Choroid plexus epithelial cell (primary cell): ENCODE measurements at regions not wholly inside any gene's neighbourhood (a gene's known extent, or its start where the extent isn't known, plus 50 kb on each side); places are given as distances from the start of the nearest gene placed in this dataset.
"Not testable (repeated sequence)": the region's sequence is repeated elsewhere in the genome, so short reads cannot be mapped to it uniquely, and the experiment has no call there.

ENCODE experiments used
- DNase-seq: peaks from one replicate; pipeline ENCODE4 v3.0.0-alpha.2; 2010; ENCODE audit warnings: low read depth
- H3K4me3 ChIP-seq: 2 replicates; pipeline ENCODE4 v1.5.1; 2011; ENCODE audit warnings: low read depth, mild to moderate bottlenecking, control low read depth, low read length, moderate library complexity
- CTCF ChIP-seq: conservative IDR thresholded peaks from 2 replicates; pipeline ENCODE4 v1.5.1; 2011; ENCODE audit warnings: low read depth, mild to moderate bottlenecking, control low read depth, inconsistent platforms, low read length, moderate library complexity

- H3K4me3 ChIP-seq, result no peak overlapping the region
- DNase-seq, result peak; percentile 67
- TF ChIP-seq CTCF, result peak; percentile 53
Measured at GRCh38 chr1:88595355-88596002, 88.6 kb upstream of the PKN2 start.

- not testable (repeated sequence) for H3K4me3 ChIP-seq, DNase-seq
Measured at GRCh38 chr1:88597973-88598372, 86.1 kb upstream of the PKN2 start.

DNA sequence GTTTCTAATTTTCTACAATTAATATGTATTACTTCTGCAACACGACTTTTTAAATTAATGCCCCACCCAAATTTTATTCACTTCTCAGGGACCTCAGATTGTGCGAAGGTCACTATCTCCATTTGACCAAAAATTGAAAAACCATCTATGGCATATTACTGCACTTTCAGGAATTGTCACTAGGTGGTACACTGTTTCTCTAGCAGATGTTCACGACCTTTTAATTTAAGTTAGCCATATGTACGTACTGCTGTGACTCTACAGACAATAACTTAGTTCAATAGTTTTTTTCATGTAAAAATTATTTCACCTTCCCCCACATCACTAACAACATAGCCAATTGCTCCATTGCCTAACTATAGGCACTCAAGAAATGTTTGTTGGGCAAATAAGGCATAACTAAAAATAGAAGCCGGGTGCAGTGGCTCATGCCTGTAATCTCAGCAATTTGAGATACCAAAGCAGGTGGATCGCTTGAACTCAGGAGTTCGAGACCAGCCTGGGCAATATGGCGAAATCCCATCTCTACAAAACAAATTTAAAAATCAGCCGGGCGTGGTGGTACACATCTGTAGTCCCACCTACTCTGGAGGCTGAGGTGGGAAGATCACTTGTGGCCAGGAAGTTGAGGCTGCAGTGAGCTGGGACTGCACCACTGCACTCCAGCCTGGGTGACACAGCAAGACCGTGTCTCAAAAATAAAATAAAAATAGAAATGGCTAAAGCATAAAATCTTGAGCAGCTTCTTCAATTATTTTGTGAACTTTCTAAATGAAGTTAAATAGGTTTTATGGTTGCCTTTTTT is 75.7 kb upstream of the PKN2 start:
- peak; percentile 56 for DNase-seq
- TF ChIP-seq CTCF, result peak; percentile 69
- no peak overlapping the region for H3K4me3 ChIP-seq

DNA sequence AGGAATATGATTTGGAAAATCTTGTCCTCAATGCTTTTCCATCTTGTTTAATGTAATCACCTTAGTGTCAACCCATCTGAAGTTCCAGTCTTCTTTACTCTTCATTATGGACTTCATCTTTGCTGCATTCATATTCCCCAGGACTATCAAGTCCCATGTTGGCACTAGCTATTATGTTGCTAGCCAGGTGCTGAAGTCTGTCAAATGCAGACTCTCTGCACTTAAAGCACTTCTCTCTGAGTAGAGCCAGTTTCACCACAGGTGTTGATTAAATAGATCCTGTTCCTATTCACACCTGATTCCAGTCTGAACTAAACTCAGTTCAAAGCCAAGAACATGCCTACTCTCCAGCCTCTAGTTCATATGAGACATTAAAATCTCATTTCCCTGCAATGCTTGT is 75.0 kb upstream of the PKN2 start:
- peak; percentile 4 for DNase-seq
- no peak for TF ChIP-seq CTCF
- H3K4me3 ChIP-seq, result no peak overlapping the region

DNA sequence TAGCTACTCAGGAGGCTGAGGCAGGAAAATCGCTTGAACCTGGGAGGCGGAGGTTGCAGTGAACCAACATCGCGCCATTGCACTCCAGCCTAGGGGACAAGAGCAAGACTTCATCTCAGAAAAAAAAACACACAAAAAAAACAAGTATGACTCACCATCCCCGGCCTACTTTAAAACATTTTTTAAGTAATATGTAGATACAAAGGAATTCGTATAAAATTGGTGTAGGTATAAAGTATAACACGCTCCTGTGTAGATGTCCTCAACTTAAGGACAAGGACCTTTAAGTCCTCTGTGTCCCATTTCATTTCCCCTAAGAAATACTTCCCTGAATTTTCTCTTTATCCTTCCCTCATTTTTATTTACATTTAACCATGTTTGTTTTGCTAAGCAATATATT is 73.4 kb upstream of the PKN2 start:
- TF ChIP-seq CTCF, result no peak
- peak; percentile 12 for DNase-seq
- no peak overlapping the region for H3K4me3 ChIP-seq

DNA sequence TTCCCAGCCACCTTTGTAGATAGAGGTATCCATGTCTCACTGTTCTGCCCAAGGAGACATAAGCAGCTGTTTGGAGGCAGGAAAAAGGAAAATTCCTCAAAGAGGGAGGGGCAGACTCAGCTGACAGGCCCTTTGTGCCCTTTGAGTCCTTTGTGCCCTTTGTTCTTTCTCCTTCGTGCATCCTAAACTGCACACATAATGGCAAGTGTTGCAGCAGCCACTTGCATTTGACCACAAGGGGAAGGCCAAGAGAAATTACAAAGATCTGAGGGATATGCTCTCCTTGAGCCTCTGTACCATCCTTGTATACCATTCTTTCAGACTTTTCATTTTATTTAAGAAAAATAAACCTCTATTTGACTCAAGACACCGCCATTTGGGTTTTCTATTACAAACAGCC is 71.8 kb upstream of the PKN2 start:
- TF ChIP-seq CTCF, result no peak
- no peak overlapping the region for H3K4me3 ChIP-seq
- DNase-seq, result no peak

DNA sequence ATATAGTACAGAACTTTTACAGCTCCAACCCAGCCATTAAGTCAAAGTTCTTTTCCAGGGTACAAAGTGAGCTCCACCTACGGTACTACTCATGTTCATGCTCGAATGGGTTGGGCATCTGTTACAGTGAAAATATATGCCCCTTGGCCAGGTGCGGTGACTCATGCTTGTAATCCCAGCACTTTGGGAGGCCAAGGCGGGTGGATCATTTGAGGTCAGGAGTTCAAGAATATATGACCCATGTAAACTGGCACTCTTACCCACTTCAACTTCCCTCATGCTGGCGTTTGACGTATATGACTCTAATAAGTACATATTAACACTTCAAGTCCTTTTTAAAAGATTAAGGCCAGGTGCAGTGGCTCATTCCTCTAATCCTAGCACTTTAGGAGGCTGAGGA is 71.3 kb upstream of the PKN2 start:
- no peak for TF ChIP-seq CTCF
- DNase-seq, result no peak
- no peak overlapping the region for H3K4me3 ChIP-seq
